ENCODE measurements at regions not wholly inside any gene's neighbourhood (a gene's known extent, or its start where the extent isn't known, plus 50 kb on each side); places are given as distances from the start of the nearest gene placed in this dataset.

DNA sequence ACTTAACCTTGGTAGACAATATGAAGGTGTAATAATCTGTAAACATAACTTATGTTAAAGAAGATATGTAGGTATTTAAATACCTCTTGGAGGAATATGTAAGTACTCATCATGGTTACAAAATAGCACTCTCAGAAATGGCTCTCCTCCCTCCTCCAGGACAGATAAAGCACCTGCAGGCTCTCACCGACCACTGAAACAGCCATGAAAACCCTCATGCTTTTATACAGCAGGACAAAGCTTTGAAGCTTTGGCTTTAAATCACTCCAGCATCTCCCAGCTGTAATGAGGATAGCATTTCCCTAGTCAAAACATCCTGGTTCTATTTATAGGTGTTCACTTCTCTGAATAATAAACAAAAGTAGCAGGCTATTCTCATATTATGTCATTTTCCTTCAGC is 69.1 kb upstream of the PMFBP1 start:
- H3K9me3 Mint-ChIP-seq: peaks cover 4% of the 10 kb centered on the region
- TF ChIP-seq, protein P1, sequence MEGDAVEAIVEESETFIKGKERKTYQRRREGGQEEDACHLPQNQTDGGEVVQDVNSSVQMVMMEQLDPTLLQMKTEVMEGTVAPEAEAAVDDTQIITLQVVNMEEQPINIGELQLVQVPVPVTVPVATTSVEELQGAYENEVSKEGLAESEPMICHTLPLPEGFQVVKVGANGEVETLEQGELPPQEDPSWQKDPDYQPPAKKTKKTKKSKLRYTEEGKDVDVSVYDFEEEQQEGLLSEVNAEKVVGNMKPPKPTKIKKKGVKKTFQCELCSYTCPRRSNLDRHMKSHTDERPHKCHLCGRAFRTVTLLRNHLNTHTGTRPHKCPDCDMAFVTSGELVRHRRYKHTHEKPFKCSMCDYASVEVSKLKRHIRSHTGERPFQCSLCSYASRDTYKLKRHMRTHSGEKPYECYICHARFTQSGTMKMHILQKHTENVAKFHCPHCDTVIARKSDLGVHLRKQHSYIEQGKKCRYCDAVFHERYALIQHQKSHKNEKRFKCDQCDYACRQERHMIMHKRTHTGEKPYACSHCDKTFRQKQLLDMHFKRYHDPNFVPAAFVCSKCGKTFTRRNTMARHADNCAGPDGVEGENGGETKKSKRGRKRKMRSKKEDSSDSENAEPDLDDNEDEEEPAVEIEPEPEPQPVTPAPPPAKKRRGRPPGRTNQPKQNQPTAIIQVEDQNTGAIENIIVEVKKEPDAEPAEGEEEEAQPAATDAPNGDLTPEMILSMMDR (IDR thresholded peaks at IDR 0.05; ENCODE audit: unreplicated experiment in 3 of 3): no peak
- no peaks in the 10 kb centered on the region for H3K4me1 Mint-ChIP-seq
- no peak overlapping the region for H3K27ac Mint-ChIP-seq
- H3K4me3 Mint-ChIP-seq: no peak overlapping the region
- H3K27me3 Mint-ChIP-seq (ENCODE audit: low read depth): no peaks in the 10 kb centered on the region
- H3K36me3 Mint-ChIP-seq (ENCODE audit: low read depth): peaks cover 1% of the 10 kb centered on the region

DNA sequence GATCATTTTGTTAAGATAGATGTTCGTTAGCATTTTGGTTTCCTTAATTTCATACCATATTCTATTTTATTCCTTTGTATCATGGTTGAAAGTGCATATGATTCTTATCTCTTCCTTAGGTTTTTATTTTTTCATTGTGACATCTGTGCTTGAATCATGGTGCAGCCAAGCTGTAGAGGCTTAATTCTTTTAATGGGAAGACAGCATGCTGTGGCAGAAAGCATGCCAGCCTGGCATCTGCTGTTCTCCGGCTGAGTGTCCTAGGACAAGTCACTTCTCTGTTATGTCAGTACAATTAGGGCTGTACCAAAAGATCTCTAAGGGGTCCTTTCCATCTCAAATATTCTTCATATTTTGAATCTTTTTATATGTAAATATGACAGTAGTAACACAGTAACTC is 68.5 kb upstream of the PMFBP1 start:
- H3K9me3 Mint-ChIP-seq: peaks cover 4% of the 10 kb centered on the region

DNA sequence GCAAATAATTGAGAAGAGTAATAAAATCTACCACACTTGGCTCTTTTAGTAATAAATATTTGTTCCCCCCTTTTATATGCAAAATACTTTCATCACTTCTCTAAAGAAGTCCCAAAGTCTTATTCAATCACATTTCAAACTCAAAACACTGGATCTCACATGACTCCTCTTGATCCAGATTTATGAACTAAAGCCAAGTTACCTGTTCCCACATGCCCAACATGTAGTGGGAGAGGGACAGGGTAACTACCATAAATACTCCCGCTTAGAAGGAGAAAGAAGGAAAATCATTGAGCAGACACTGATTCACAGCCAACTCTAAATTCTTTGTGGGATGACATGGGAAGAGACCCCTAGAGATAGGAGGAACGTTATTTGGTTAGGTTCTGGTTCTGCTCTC is 64.9 kb upstream of the PMFBP1 start:
- TF ChIP-seq, protein P1 (IDR thresholded peaks at IDR 0.05; ENCODE audit: unreplicated experiment in 3 of 3): no peak
- Mint-ChIP-seq H3K4me1 (no peaks in the 10 kb centered on the region), H3K36me3 (ENCODE audit: low read depth) (peaks cover 5% of the 10 kb centered on the region), H3K9me3 (peaks cover 4% of the 10 kb centered on the region), H3K27me3 (ENCODE audit: low read depth) (no peaks in the 10 kb centered on the region), H3K27ac (no peak overlapping the region), H3K4me3 (no peak overlapping the region)

More for the DNA sequence above, 68.5 kb upstream of the PMFBP1 start:
- Mint-ChIP-seq H3K27ac (no peak overlapping the region), H3K4me3 (no peak overlapping the region), H3K4me1 (no peaks in the 10 kb centered on the region), H3K27me3 (ENCODE audit: low read depth) (no peaks in the 10 kb centered on the region), H3K36me3 (ENCODE audit: low read depth) (peaks cover 5% of the 10 kb centered on the region)
- TF ChIP-seq, protein P1 (IDR thresholded peaks at IDR 0.05; ENCODE audit: unreplicated experiment in 3 of 3): no peak

DNA sequence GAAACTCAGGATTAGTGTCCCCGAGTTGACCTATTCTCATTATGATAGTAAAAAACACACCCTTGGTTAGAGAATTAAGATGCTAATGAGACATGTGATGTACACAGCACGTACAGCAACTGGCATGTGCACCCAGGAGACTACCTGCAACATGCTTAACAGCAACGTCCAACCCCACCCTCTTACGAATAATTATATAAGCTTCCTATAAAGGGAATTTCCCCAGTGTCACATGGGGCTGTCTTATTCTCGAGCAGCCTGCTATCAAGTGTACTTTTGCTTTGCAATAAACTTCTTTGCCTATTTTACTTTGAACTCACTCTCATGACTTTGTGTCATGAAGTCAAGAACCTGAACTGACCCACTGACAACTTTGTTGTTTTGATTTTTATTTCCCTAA is 62.4 kb upstream of the PMFBP1 start:
- H3K4me3 Mint-ChIP-seq: no peak overlapping the region
- peaks cover 5% of the 10 kb centered on the region for H3K36me3 Mint-ChIP-seq (ENCODE audit: low read depth)
- H3K27ac Mint-ChIP-seq: no peak overlapping the region
- TF ChIP-seq, protein P1 (IDR thresholded peaks at IDR 0.05; ENCODE audit: unreplicated experiment in 3 of 3): no peak
- H3K4me1 Mint-ChIP-seq: no peaks in the 10 kb centered on the region
- peaks cover 4% of the 10 kb centered on the region for H3K9me3 Mint-ChIP-seq
- no peaks in the 10 kb centered on the region for H3K27me3 Mint-ChIP-seq (ENCODE audit: low read depth)

DNA sequence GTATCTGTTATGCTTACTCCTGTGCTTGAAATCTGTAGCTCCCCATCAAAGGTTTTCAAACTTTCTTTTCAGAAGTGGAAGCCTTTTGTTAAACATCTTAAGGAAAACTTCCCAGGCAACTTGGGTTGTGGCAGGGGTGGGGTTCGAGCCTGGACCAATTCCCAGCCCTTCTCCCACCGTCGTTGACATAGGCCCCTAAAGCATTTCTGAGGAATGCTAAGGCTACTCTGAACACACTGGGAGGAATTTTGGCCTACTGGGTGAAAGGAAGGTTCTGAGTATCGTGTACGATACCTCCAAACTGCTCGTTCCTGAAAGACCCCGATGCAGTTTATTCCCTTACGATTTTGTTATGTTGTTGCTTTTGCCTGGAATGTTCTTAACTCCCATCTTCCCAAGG is 56.1 kb upstream of the PMFBP1 start:
- Mint-ChIP-seq H3K36me3 (ENCODE audit: low read depth) (no peaks in the 10 kb centered on the region), H3K4me3 (no peak overlapping the region), H3K27ac (no peak overlapping the region), H3K9me3 (no peaks in the 10 kb centered on the region), H3K27me3 (ENCODE audit: low read depth) (no peaks in the 10 kb centered on the region), H3K4me1 (no peaks in the 10 kb centered on the region)
- TF ChIP-seq, protein P1 (IDR thresholded peaks at IDR 0.05; ENCODE audit: unreplicated experiment in 3 of 3): no peak

DNA sequence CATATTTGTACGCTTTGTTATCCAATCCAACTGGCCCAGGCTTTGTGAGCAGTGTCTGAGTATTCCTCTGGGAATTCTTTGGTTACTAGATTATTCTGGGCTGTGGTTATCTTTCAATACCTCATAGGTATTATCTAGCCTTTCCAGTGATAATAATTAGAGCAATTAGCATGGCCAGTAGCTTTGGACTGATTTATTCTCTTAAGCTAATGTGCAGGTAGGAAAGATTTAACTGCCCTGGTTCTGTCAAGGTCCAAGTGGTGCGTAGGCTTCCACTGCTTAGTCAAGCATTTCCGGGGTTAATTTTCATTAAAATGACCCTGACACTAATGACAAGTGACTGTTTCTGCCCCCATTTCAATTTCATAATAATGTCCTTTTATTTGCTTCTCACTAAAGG is 54.2 kb upstream of the PMFBP1 start:
- Mint-ChIP-seq H3K27ac (no peak overlapping the region), H3K4me3 (no peak overlapping the region), H3K36me3 (ENCODE audit: low read depth) (no peaks in the 10 kb centered on the region), H3K4me1 (peaks cover 11% of the 10 kb centered on the region), H3K27me3 (ENCODE audit: low read depth) (no peaks in the 10 kb centered on the region), H3K9me3 (no peaks in the 10 kb centered on the region)
- TF ChIP-seq, protein P1 (IDR thresholded peaks at IDR 0.05; ENCODE audit: unreplicated experiment in 3 of 3): no peak

Data from nephron (organoid).